SHP77 treated with DMSO at 0.1 percent for 48 hours (cell line): ENCODE measurements at regions not wholly inside any gene's neighbourhood (a gene's known extent, or its start where the extent isn't known, plus 50 kb on each side); places are given as distances from the start of the nearest gene placed in this dataset.
"Not testable (repeated sequence)": the region's sequence is repeated elsewhere in the genome, so short reads cannot be mapped to it uniquely, and the experiment has no call there.

Source experiments
- DNase-seq: peaks from one replicate; lab custom pipeline; 2025; lab: John Stamatoyannopoulos, UW

GRCh38 chr6:82419132-82419581 lies 55.5 kb downstream of the TPBG start:
- no peak for DNase-seq

DNA sequence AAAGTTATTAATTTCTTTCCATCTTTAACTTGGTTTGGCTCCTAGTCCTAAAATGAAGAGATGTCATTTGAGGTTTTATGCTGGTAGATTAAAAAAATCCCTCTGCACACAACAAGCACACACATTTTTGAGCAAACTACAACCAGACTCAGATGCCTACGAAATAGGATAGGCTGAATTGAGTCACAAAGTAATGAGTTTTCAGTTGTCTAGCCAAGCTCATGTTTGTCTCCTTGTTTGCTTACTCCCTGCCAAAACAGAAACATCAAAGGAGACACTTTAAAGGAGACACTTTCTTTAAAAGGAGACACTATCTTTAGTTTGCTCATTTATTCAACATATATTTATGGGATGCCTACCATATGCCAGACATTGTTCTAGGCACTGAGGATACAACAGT lies 56.2 kb downstream of the TPBG start:
- no peak for DNase-seq

GRCh38 chr6:82430611-82431010 lies 67.0 kb downstream of the TPBG start:
- DNase-seq: no peak

GRCh38 chr6:82436740-82437139 lies 73.1 kb downstream of the TPBG start:
- DNase-seq: no peak

- no peak for DNase-seq
Observed at GRCh38 chr6:82437701-82438100, 74.1 kb downstream of the TPBG start.

- no peak for DNase-seq
Observed at GRCh38 chr6:82441047-82441855, 77.6 kb downstream of the TPBG start.

DNA sequence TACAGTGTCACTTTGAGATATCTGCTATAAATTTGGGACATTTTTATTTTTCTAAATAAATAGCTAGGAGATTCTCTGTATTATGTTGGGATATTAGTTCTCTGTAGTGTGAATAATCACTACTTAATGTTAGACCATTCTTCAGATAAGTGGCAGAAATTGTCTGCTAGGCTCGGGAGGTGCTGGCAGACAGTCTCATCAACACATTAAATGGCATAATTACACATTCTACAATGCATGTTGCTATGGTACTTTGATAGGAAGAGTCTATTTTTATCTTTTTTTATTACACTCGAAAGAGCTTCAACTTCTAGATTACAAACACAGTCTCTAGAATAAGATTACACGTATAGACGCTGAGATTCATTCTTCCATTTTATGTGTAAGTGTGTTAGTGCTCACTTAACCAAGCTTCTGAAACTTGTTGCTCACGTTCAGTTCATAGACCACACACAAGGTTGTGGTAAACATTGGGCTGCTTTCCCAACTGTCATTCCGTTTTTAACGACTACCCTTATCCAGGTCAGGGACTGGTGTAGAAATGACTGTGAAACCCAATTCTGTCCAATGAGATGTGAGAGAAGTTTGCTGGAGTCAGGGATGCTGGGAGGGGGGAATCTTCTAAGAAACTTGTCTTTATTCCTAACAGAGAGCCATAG lies 78.6 kb downstream of the TPBG start:
- DNase-seq: no peak

DNA sequence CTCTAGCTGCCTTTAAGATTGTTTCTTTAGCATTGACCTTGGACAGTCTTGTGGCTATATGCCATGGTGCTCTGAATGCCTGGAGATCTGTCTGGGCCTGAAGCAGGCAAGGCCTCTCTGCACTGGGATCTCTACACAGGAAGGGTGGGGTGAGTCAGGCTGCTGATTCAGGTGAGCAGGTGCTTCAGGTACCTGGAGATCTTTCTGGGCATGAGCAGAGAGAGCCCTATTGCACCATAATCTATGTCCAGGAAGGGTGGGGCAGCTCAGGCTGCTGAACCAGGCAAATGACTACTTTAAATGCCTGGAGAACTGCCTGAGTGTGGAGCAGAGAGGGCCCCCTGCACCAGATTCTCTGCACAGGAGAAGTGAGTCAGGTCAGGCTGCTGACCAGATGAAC lies 94.5 kb downstream of the TPBG start:
- DNase-seq: no peak

- no peak for DNase-seq
Observed at GRCh38 chr6:82458705-82459104, 95.1 kb downstream of the TPBG start.

DNA sequence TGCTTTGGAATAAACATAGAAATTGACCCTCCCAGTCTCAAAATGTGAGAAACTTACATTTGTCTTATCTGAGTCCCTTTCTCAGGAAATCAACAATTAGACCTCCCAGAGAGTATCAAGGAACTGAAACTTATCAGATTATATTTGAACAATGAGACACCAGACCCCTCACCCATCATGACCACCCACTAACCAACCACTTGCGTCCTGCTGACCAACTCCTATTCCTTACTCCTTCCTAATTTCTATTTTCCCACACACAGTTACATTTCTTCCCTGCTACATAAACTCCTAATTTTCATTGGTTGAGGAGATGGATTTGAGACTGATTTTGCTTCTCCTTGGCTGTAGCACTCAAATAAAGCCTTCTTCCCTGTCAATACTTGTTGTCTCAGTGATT lies 97.9 kb downstream of the TPBG start:
- no peak for DNase-seq

- DNase-seq: no peak
Observed at GRCh38 chr6:82467338-82467737, 103.7 kb downstream of the TPBG start.

- not testable (repeated sequence) for DNase-seq
Observed at GRCh38 chr6:82470123-82470522, 106.5 kb downstream of the TPBG start.

DNA sequence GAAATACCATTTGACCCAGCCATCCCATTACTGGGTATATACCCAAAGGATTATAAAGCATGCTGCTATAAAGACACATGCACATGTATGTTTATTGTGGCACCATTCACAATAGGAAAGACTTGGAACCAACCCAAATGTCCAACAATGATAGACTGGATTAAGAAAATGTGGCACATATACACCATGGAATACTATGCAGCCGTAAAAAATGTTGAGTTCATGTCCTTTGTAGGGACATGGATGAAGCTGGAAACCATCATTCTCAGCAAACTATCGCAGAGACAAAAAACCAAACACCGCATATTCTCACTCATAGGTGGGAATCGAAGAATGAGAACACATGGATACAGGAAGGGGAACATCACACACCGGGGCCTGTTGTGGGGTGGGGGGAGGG lies 111.5 kb downstream of the TPBG start:
- DNase-seq: not testable (repeated sequence)

DNA sequence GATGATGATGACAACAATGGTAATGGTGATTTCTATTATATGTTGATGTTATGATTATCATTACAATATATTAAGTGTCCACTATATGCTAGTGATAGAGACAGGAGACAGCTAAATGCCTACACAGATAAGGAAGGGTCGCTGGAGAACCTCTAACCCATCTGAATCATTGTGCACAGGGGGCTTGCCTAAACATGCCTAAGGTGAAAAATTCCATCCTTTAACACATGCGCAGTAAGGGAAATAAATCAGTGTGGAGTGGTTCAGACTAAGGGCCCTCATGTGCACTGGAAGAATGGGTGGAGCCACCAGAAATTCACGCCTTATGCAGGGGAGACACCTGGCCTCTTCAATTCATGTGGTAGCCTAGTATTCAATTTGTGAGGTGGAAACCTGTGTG lies 120.4 kb downstream of the TPBG start:
- DNase-seq: no peak

GRCh38 chr6:82484737-82485626 lies 121.4 kb downstream of the TPBG start:
- no peak for DNase-seq

DNA sequence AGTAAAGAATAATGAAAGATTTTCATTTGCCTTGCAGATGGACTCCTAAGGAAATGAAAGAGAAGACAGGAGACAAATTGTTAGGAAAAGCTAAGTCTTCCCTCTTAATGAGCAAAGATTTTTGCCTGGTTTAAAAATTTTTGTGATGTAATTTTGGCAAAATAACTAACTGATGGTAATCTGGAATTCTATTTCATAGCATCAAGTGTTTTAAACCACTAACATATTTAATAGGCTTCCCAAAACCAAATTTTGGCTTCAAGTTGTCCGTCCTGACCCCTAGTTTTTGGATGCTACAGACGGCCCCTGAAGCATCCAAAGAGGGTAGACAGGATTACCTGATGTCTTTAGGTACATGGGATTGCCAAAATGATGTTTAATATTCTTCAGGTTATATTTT lies 124.3 kb downstream of the TPBG start:
- no peak for DNase-seq

DNA sequence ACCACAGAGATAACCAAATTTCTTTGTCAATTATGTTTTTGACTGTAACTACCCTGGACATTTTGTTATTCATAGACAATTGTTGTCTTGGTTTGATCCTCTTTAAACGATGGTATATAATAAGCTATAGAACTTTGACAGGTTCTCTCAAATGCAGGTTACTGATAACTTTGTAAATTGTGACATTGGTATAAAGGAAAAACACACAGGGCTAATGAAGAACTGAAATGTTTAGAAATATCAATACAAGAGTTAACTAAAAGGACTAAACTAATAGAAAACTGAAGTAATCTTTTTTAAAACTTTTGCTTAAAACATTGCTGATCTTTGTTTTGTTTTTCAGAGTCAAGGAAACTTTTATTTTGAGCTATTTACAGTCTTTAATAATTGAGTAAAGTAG lies 124.8 kb downstream of the TPBG start:
- DNase-seq: no peak

DNA sequence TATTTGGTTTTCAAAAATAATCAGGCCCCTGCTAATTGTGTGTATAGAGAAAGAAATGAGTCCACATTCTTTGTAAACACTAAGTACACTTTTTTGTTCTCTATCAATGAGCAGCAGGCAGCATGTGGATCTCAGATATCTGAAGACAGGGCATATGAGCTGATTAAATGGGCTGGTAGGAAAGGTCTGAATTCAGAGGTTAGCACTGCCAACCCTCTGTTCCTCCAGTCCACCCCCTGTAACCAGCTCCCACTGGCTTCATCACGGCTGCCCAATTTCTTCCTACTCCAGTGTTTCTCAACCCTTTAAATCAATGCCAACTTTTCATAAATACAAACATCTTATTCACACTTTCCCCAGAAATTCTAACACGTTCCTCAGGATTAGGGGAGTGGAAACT lies 128.5 kb downstream of the TPBG start:
- DNase-seq: no peak

GRCh38 chr6:82493467-82493866 lies 129.8 kb downstream of the TPBG start:
- DNase-seq: peak; percentile 13

DNA sequence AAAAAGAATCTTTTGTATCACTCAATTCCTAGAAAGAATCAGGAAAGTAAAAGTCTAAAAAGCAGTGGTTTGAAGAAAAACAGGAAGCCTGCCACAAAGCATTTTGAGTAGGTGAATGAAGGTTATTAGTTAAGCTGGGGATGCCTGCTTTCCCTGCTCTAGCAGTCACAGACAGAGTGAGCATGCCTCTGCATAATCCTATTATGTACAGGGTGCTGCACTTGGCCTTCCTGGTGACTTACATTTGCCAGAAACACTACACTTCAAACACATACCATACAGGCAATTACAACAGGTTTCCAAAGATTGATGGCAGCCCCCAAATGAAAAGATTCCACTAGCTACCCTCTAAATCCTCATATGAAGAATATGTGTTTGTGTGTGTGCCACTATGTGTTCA lies 130.8 kb downstream of the TPBG start:
- DNase-seq: no peak

GRCh38 chr6:82501901-82502300 lies 138.3 kb downstream of the TPBG start:
- DNase-seq: not testable (repeated sequence)

DNA sequence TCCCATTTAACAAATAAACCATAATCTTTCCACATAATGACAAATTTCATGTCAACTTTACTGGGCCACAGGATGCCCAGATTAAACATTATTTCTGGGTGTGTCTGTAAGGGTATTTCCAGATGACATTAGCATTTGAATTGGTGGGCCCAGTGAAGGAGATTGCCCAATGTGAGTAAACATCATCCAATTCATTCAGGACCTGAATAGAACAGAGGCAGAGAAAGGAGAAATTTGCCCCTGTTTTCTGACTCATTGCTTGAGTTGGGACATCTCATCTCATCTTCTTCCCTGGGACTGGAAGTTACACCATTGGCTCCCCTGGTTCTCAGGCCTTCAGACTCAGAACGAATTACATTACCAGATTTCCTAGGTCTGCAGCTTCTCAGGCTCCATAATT lies 142.9 kb downstream of the TPBG start:
- DNase-seq: no peak

DNA sequence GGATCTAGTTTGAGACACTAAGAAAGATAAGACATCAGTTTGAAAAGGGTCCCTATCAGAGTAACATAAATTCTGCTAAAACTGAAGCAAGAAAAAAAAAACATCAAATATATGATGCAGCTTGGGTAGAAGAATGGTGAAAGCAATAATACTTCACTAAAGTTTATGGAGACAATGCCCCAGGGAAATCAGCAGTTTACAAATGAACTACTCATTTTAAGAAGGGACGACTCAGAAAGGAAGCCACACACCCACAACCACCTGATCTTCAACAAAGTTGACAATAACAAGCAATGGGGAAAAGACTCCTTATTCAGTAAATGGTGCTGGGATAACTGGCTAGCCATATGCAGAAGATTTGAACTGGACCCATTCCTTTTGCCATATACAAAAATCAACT lies 143.5 kb downstream of the TPBG start:
- DNase-seq: no peak
